ENCODE measurements at regions not wholly inside any gene's neighbourhood (a gene's known extent, or its start where the extent isn't known, plus 50 kb on each side); places are given as distances from the start of the nearest gene placed in this dataset.
"Not testable (repeated sequence)": the region's sequence is repeated elsewhere in the genome, so short reads cannot be mapped to it uniquely, and the experiment has no call there.

GRCh38 chr4:103867311-103867710, 147.5 kb upstream of the TACR3 start:
- no peaks in the 10 kb centered on the region for H3K36me3 Mint-ChIP-seq (ENCODE audit: low read depth)
- CTCF ChIA-PET, result no interaction called here
- H3K9me3 Mint-ChIP-seq (ENCODE audit: insufficient read depth), result peaks cover 5% of the 10 kb centered on the region
- H3K27ac Mint-ChIP-seq, result no peak overlapping the region
- no peaks in the 10 kb centered on the region for H3K4me1 Mint-ChIP-seq (ENCODE audit: low read depth)
- POLR2A ChIA-PET, result no interaction called here
- ATAC-seq, result no peak
- no peak overlapping the region for H3K4me3 Mint-ChIP-seq
- H3K27me3 Mint-ChIP-seq (ENCODE audit: low read depth), result no peaks in the 10 kb centered on the region
- no peak for DNase-seq

- Mint-ChIP-seq H3K27ac (no peak overlapping the region), H3K4me3 (no peak overlapping the region), H3K27me3 (ENCODE audit: low read depth) (no peaks in the 10 kb centered on the region), H3K36me3 (ENCODE audit: low read depth) (no peaks in the 10 kb centered on the region), H3K9me3 (ENCODE audit: insufficient read depth) (no peaks in the 10 kb centered on the region), H3K4me1 (ENCODE audit: low read depth) (no peaks in the 10 kb centered on the region)
- no peak for ATAC-seq
- ChIA-PET POLR2A (interaction anchor here (0.7 kb wide), 1 partner anchor 225 kb away, joined by 3 read pairs; no protein-coding TSS in a partner anchor), CTCF (no interaction called here)
- no peak for DNase-seq
These were observed 133.8 kb upstream of the TACR3 start for GRCh38 chr4:103853627-103854026.

GRCh38 chr4:103853146-103853545, 133.4 kb upstream of the TACR3 start:
- ATAC-seq (no peak), DNase-seq (no peak)
- Mint-ChIP-seq H3K27ac (no peak overlapping the region), H3K4me3 (no peak overlapping the region), H3K4me1 (ENCODE audit: low read depth) (no peaks in the 10 kb centered on the region), H3K27me3 (ENCODE audit: low read depth) (no peaks in the 10 kb centered on the region), H3K36me3 (ENCODE audit: low read depth) (no peaks in the 10 kb centered on the region), H3K9me3 (ENCODE audit: insufficient read depth) (no peaks in the 10 kb centered on the region)
- ChIA-PET CTCF (no interaction called here), POLR2A (interaction anchor here (0.7 kb wide), 1 partner anchor 225 kb away, joined by 3 read pairs; no protein-coding TSS in a partner anchor)

- DNase-seq (no peak), ATAC-seq (no peak)
- Mint-ChIP-seq H3K36me3 (ENCODE audit: low read depth) (no peaks in the 10 kb centered on the region), H3K27me3 (ENCODE audit: low read depth) (no peaks in the 10 kb centered on the region), H3K4me3 (no peak overlapping the region), H3K27ac (no peak overlapping the region), H3K4me1 (ENCODE audit: low read depth) (no peaks in the 10 kb centered on the region), H3K9me3 (ENCODE audit: insufficient read depth) (peaks cover 6% of the 10 kb centered on the region)
- ChIA-PET POLR2A (no interaction called here), CTCF (no interaction called here)
These were observed 125.3 kb upstream of the TACR3 start for GRCh38 chr4:103845075-103845474.

GRCh38 chr4:103842637-103843239, 123.0 kb upstream of the TACR3 start:
- no peak for ATAC-seq
- ChIA-PET CTCF (no interaction called here), POLR2A (no interaction called here)
- Mint-ChIP-seq H3K27ac (no peak overlapping the region), H3K9me3 (ENCODE audit: insufficient read depth) (peaks cover 6% of the 10 kb centered on the region), H3K27me3 (ENCODE audit: low read depth) (no peaks in the 10 kb centered on the region), H3K4me3 (no peak overlapping the region), H3K4me1 (ENCODE audit: low read depth) (no peaks in the 10 kb centered on the region), H3K36me3 (ENCODE audit: low read depth) (no peaks in the 10 kb centered on the region)
- DNase-seq, result no peak

- no peak overlapping the region for H3K4me3 Mint-ChIP-seq
- POLR2A ChIA-PET, result no interaction called here
- H3K4me1 Mint-ChIP-seq (ENCODE audit: low read depth), result no peaks in the 10 kb centered on the region
- peaks cover 6% of the 10 kb centered on the region for H3K9me3 Mint-ChIP-seq (ENCODE audit: insufficient read depth)
- ATAC-seq (no peak), DNase-seq (no peak)
- H3K36me3 Mint-ChIP-seq (ENCODE audit: low read depth), result no peaks in the 10 kb centered on the region
- H3K27ac Mint-ChIP-seq, result no peak overlapping the region
- CTCF ChIA-PET, result no interaction called here
- no peaks in the 10 kb centered on the region for H3K27me3 Mint-ChIP-seq (ENCODE audit: low read depth)
These were observed 122.3 kb upstream of the TACR3 start for GRCh38 chr4:103842076-103842475.

GRCh38 chr4:103810308-103810707, 90.5 kb upstream of the TACR3 start:
- ATAC-seq; H3K27me3 Mint-ChIP-seq (ENCODE audit: low read depth); H3K27ac Mint-ChIP-seq; H3K4me3 Mint-ChIP-seq; DNase-seq; H3K4me1 Mint-ChIP-seq (ENCODE audit: low read depth); H3K9me3 Mint-ChIP-seq (ENCODE audit: insufficient read depth); H3K36me3 Mint-ChIP-seq (ENCODE audit: low read depth); CTCF ChIA-PET; POLR2A ChIA-PET: not testable (repeated sequence)

GRCh38 chr4:103802766-103803165, 83.0 kb upstream of the TACR3 start:
- no peak for ATAC-seq
- Mint-ChIP-seq H3K27me3 (ENCODE audit: low read depth) (no peaks in the 10 kb centered on the region), H3K4me1 (ENCODE audit: low read depth) (no peaks in the 10 kb centered on the region), H3K4me3 (no peak overlapping the region), H3K36me3 (ENCODE audit: low read depth) (no peaks in the 10 kb centered on the region), H3K27ac (no peak overlapping the region), H3K9me3 (ENCODE audit: insufficient read depth) (peaks cover 11% of the 10 kb centered on the region)
- DNase-seq, result no peak
- ChIA-PET POLR2A (no interaction called here), CTCF (no interaction called here)

GRCh38 chr4:103787057-103787456, 67.3 kb upstream of the TACR3 start:
- ChIA-PET CTCF (no interaction called here), POLR2A (no interaction called here)
- Mint-ChIP-seq H3K9me3 (ENCODE audit: insufficient read depth) (no peaks in the 10 kb centered on the region), H3K27ac (no peak overlapping the region), H3K4me1 (ENCODE audit: low read depth) (no peaks in the 10 kb centered on the region), H3K27me3 (ENCODE audit: low read depth) (no peaks in the 10 kb centered on the region), H3K4me3 (no peak overlapping the region), H3K36me3 (ENCODE audit: low read depth) (no peaks in the 10 kb centered on the region)
- DNase-seq, result no peak
- ATAC-seq, result no peak

- Mint-ChIP-seq H3K27ac (no peak overlapping the region), H3K4me1 (ENCODE audit: low read depth) (no peaks in the 10 kb centered on the region), H3K27me3 (ENCODE audit: low read depth) (no peaks in the 10 kb centered on the region), H3K9me3 (ENCODE audit: insufficient read depth) (no peaks in the 10 kb centered on the region), H3K36me3 (ENCODE audit: low read depth) (no peaks in the 10 kb centered on the region), H3K4me3 (no peak overlapping the region)
- ATAC-seq (no peak), DNase-seq (no peak)
- POLR2A ChIA-PET, result no interaction called here
- CTCF ChIA-PET, result no interaction called here
These were observed 66.8 kb upstream of the TACR3 start for GRCh38 chr4:103786593-103786992.

- no peak overlapping the region for H3K27ac Mint-ChIP-seq
- ChIA-PET CTCF (no interaction called here), POLR2A (no interaction called here)
- DNase-seq (no peak), ATAC-seq (no peak)
- H3K9me3 Mint-ChIP-seq (ENCODE audit: insufficient read depth), result no peaks in the 10 kb centered on the region
- no peaks in the 10 kb centered on the region for H3K4me1 Mint-ChIP-seq (ENCODE audit: low read depth)
- H3K4me3 Mint-ChIP-seq, result no peak overlapping the region
- H3K27me3 Mint-ChIP-seq (ENCODE audit: low read depth), result no peaks in the 10 kb centered on the region
- H3K36me3 Mint-ChIP-seq (ENCODE audit: low read depth), result no peaks in the 10 kb centered on the region
These were observed 66.2 kb upstream of the TACR3 start for GRCh38 chr4:103786014-103786413.

- Mint-ChIP-seq H3K27ac (no peak overlapping the region), H3K9me3 (ENCODE audit: insufficient read depth) (no peaks in the 10 kb centered on the region), H3K4me1 (ENCODE audit: low read depth) (no peaks in the 10 kb centered on the region), H3K27me3 (ENCODE audit: low read depth) (no peaks in the 10 kb centered on the region), H3K4me3 (no peak overlapping the region), H3K36me3 (ENCODE audit: low read depth) (no peaks in the 10 kb centered on the region)
- ATAC-seq (no peak), DNase-seq (no peak)
- POLR2A ChIA-PET, result no interaction called here
- CTCF ChIA-PET, result no interaction called here
These were observed 58.4 kb upstream of the TACR3 start for GRCh38 chr4:103778221-103778620.

GRCh38 chr4:103774326-103774825, 54.6 kb upstream of the TACR3 start:
- Mint-ChIP-seq H3K27me3 (ENCODE audit: low read depth) (no peaks in the 10 kb centered on the region), H3K4me3 (no peak overlapping the region), H3K36me3 (ENCODE audit: low read depth) (no peaks in the 10 kb centered on the region), H3K4me1 (ENCODE audit: low read depth) (no peaks in the 10 kb centered on the region), H3K27ac (no peak overlapping the region), H3K9me3 (ENCODE audit: insufficient read depth) (no peaks in the 10 kb centered on the region)
- POLR2A ChIA-PET, result no interaction called here
- no peak for DNase-seq
- no peak for ATAC-seq
- CTCF ChIA-PET, result no interaction called here
